ENCODE measurements at regions not wholly inside any gene's neighbourhood (a gene's known extent, or its start where the extent isn't known, plus 50 kb on each side); places are given as distances from the start of the nearest gene placed in this dataset.

- H3K4me1 Mint-ChIP-seq, result no peaks in the 10 kb centered on the region
- no peak overlapping the region for H2BK12ac ChIP-seq (ENCODE audit: insufficient read length, low read depth, low read length)
These were observed 448.9 kb downstream of the ADRA2A start for GRCh38 chr10:111525696-111526095.

More at GRCh38 chr10:111525696-111526095, 448.9 kb downstream of the ADRA2A start:
- Histone ChIP-seq H3K23me2 (ENCODE audit: insufficient read length, low read depth, low read length, poor library complexity, severe bottlenecking) (no peaks in the 10 kb centered on the region), H3K18ac (ENCODE audit: insufficient read length, low read depth, low read length) (no peak overlapping the region), H3K4me2 (ENCODE audit: insufficient read depth, insufficient read length, low read length) (no peak overlapping the region), H3K14ac (ENCODE audit: insufficient read depth, low read length) (no peak overlapping the region), H3K79me2 (ENCODE audit: insufficient read depth, low read length) (no peaks in the 10 kb centered on the region), H4K5ac (ENCODE audit: insufficient read length, low read depth, low read length) (no peak overlapping the region), H2AFZ (ENCODE audit: low read length) (no peak overlapping the region), H3K4me1 (ENCODE audit: insufficient read depth, low read length) (no peaks in the 10 kb centered on the region), H3T11ph (ENCODE audit: low read length) (no peak overlapping the region), H4K91ac (ENCODE audit: insufficient read length, low read depth, low read length) (no peak overlapping the region), H2BK15ac (ENCODE audit: low read depth, low read length) (no peak overlapping the region), H2BK120ac (ENCODE audit: low read depth, low read length, poor library complexity, severe bottlenecking) (no peak overlapping the region), H3K9ac (ENCODE audit: extremely low read depth, insufficient read length, low read length) (no peak overlapping the region), H4K20me1 (ENCODE audit: control insufficient read depth, insufficient read depth, insufficient read length) (no peaks in the 10 kb centered on the region), H3K27ac (ENCODE audit: insufficient read length, low read depth, low read length) (no peak overlapping the region), H2BK20ac (ENCODE audit: low read depth, low read length, poor library complexity, severe bottlenecking) (no peak overlapping the region), H3K56ac (ENCODE audit: insufficient read length, low read depth, low read length) (no peak overlapping the region), H3K9me3 (ENCODE audit: control insufficient read depth, low read depth, low read length) (no peaks in the 10 kb centered on the region), H2BK5ac (ENCODE audit: insufficient read length, low read length) (no peak overlapping the region), H3K4ac (ENCODE audit: low read depth, low read length) (no peak overlapping the region), H4K8ac (replicated peaks; ENCODE audit: insufficient read length, low read depth, low read length) (no peak overlapping the region), H3K23ac (ENCODE audit: insufficient read length, low read depth, low read length) (no peak overlapping the region), H3K79me1 (ENCODE audit: insufficient read depth, low read depth, low read length, poor library complexity, severe bottlenecking) (no peaks in the 10 kb centered on the region), H2AK5ac (ENCODE audit: insufficient read length, low read length) (no peak overlapping the region), H3K27me3 (ENCODE audit: insufficient read depth, low read length) (no peaks in the 10 kb centered on the region)
- Mint-ChIP-seq H3K36me3 (ENCODE audit: insufficient read depth in 1 of 3, low read depth in 3 of 3) (no peaks in the 10 kb centered on the region), H3K27me3 (ENCODE audit: low read depth) (no peaks in the 10 kb centered on the region), H3K4me3 (no peak overlapping the region), H3K27ac (no peak overlapping the region), H3K9me3 (no peaks in the 10 kb centered on the region)
- TF ChIP-seq CTCF (conservative IDR thresholded peaks at IDR 0.05), result no peak
- no peak for DNase-seq
